D721Med (cell line): ENCODE measurements at regions not wholly inside any gene's neighbourhood (a gene's known extent, or its start where the extent isn't known, plus 50 kb on each side); places are given as distances from the start of the nearest gene placed in this dataset.

ENCODE experiments used
- DNase-seq: peaks from one replicate; pipeline ENCODE4 v3.0.0; 2011; ENCODE audit warnings: low spot score; ENCODE audit not compliant: insufficient read length
- FAIRE-seq: peaks from 2 replicates; lab custom pipeline; 2011; peaks lifted over from hg19 to GRCh38; lab: Jason Lieb, UNC
- TF ChIP-seq, protein P1 (sequence below): IDR thresholded peaks from 2 replicates; pipeline ENCODE4 v1.5.1; 2012; ENCODE audit warnings: mild to moderate bottlenecking, control low read depth; ENCODE audit not compliant: insufficient read depth; ENCODE audit errors: missing control alignments

DNA sequence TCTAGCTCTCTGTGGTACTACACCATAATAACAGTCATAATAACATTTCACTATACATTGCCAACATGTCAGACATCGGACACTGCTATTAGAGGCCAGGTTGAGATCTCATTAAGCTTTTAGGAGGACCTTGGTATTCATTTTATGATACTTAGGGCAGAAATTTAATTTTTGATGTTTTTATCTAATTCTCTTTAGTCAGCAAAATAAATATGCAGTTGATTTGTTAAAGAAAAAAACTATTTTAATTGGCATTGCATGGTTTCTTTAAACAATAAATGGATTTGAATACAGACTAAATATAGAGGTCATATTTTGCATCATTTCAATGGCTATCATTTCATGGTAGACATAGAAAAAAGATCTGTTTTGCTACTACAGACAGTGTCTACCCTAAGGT is 308.7 kb downstream of the PRDM5 start:
- no peak for FAIRE-seq
- TF ChIP-seq, protein P1, sequence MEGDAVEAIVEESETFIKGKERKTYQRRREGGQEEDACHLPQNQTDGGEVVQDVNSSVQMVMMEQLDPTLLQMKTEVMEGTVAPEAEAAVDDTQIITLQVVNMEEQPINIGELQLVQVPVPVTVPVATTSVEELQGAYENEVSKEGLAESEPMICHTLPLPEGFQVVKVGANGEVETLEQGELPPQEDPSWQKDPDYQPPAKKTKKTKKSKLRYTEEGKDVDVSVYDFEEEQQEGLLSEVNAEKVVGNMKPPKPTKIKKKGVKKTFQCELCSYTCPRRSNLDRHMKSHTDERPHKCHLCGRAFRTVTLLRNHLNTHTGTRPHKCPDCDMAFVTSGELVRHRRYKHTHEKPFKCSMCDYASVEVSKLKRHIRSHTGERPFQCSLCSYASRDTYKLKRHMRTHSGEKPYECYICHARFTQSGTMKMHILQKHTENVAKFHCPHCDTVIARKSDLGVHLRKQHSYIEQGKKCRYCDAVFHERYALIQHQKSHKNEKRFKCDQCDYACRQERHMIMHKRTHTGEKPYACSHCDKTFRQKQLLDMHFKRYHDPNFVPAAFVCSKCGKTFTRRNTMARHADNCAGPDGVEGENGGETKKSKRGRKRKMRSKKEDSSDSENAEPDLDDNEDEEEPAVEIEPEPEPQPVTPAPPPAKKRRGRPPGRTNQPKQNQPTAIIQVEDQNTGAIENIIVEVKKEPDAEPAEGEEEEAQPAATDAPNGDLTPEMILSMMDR = no peak
- no peak for DNase-seq

DNA sequence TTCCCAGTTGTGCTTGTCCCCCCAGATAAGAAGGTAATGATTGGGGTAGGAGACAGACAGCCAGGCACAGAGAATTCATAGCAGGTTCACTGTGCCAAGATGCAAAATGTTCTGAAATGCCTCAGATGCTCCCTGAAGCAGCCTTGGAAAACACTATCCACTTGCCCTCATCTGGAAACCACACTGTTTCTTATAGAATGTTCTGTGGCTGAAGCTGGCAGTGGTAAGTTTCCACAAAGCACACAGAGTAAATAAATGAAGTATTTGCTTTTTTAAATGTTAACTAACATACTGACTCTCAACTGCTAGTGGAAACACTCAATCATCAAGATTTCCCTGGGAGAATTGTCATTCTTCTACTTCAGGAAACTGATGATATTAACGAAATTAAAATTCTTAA is 311.4 kb downstream of the PRDM5 start:
- DNase-seq (no peak), FAIRE-seq (no peak)
- TF ChIP-seq, protein P1 = no peak

DNA sequence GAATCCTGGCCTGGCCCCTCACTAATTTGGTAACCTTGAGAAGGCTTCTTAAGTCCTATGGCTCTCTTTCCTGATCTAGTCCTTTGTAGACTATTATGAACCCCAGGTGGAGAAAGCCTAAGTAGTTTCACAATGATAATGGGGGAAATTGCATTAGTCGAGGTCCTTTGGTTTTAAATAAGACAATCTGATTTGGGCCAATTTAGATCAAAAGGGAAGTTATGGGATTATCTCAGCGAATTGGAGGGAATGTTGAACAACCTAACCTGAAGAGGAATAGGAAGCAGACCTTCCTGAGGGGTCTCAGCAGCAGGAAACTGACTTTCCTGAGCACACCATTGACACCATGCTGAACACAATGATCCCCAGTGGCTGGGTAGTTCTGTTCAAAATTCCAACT is 331.5 kb downstream of the PRDM5 start:
- FAIRE-seq (no peak), DNase-seq (no peak)
- TF ChIP-seq, protein P1 = no peak

DNA sequence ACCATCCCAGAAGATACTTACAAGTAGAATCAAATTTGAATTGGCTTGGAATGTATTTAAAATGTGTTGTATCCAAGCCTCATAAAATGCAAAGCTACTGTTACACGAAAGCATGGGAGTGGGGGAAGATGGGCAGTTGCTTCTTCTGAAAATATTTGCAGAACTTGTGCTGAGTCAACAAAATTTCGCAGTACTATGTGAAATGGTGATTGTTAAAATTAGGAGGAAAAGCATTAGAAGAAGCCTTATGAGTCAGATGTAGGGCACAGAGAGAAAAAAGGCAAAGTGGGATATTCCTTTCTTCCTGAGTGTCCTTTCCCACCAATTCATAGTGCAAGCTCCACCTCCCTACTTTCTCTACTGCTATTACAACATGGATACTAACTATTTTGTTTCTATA is 332.7 kb downstream of the PRDM5 start:
- DNase-seq (no peak), FAIRE-seq (no peak)
- TF ChIP-seq, protein P1 = no peak

DNA sequence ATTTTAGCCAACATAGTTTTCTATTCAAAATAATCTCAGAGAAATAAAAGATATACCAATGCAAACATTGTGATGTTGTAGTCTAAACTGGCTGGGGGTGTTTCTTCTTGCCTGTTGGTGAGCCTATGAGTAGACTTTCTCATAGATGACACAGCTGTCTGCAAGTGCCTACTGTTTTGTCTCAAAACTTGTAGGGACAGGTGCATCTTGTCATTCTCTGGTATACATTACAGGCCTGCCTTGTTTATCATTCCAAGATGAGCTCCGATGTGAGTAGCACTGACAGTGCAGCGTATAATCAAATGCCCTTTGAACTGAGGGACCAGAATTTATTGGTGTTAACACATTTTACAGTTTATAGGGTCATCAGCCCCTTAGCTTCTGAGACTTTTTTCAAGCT is 353.8 kb downstream of the PRDM5 start:
- FAIRE-seq = no peak
- TF ChIP-seq, protein P1 = no peak
- DNase-seq = no peak

DNA sequence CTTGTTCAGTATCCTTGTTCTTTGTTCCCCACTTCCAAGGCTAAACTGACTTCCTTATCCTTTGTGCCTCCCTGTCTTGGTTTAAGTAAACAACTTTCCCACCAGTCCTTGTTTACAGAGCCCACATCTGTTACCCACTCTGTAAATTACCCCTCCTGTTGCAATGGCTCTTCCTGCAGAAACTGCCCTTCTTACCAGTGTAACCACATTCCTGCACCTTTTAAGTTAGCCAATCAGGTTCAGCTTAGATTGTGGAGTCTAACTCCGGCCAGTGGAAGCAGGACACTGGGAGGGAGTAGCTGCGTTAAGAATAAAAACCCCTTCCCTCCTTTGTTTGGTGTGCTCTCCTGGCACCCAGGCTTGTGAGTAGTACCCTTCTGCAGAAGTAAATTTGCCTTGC is 360.9 kb downstream of the PRDM5 start:
- no peak for FAIRE-seq
- TF ChIP-seq, protein P1 = no peak
- no peak for DNase-seq

DNA sequence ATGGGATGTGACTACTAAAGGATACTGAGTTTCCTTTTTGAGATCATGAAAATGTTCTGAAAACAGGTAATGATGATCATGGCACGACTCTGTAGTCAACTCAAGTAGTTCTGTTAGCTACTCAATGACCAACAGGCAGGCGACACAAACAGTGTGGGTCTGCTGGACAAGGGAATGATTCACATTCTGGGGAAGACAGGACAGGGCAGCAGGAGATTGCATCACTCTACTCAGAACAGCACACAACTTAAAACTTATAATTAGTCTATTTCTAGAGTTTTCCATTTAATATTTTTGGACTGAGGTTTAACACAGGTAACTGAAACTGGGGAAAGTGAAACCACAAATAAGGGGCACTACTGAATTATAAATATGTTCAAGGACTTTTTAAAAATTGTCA is 365.2 kb downstream of the PRDM5 start:
- TF ChIP-seq, protein P1 = no peak
- DNase-seq (no peak), FAIRE-seq (no peak)
